ENCODE measurements at regions not wholly inside any gene's neighbourhood (a gene's known extent, or its start where the extent isn't known, plus 50 kb on each side); places are given as distances from the start of the nearest gene placed in this dataset.

DNA sequence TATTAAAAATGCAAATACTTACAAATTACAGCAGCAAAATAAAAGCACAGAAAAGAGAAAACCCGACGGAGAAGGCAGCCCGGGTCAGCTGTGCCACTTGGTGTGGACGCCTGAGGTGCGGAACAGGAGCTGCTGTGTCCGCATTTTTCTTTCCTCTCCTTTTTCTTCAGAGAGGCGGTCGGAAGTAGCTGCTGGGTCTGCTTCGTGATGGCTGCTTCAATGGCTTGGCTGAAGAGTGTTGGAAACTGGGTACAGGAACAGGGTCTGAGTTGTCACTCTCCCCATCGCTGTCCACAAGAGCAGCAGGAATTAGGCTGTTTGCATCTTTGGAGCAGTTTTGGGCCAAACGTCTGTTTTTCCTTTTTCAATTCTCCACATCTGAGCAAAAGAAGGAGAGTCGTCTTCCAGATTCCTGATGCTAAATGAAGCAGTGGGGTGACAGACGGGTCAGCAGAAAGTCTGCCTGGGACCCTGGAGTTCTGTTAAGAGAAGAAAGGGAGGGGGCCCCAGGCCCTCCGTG is 53.5 kb upstream of the ARL8B start:
- DNase-seq (ENCODE audit: low read depth): no peak
- no peak overlapping the region for H3K4me3 ChIP-seq (ENCODE audit: low read length)
- TF ChIP-seq, protein P1, sequence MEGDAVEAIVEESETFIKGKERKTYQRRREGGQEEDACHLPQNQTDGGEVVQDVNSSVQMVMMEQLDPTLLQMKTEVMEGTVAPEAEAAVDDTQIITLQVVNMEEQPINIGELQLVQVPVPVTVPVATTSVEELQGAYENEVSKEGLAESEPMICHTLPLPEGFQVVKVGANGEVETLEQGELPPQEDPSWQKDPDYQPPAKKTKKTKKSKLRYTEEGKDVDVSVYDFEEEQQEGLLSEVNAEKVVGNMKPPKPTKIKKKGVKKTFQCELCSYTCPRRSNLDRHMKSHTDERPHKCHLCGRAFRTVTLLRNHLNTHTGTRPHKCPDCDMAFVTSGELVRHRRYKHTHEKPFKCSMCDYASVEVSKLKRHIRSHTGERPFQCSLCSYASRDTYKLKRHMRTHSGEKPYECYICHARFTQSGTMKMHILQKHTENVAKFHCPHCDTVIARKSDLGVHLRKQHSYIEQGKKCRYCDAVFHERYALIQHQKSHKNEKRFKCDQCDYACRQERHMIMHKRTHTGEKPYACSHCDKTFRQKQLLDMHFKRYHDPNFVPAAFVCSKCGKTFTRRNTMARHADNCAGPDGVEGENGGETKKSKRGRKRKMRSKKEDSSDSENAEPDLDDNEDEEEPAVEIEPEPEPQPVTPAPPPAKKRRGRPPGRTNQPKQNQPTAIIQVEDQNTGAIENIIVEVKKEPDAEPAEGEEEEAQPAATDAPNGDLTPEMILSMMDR (IDR thresholded peaks at IDR 0.05; ENCODE audit: insufficient read depth, low read depth, low read length, missing control alignments): no peak

DNA sequence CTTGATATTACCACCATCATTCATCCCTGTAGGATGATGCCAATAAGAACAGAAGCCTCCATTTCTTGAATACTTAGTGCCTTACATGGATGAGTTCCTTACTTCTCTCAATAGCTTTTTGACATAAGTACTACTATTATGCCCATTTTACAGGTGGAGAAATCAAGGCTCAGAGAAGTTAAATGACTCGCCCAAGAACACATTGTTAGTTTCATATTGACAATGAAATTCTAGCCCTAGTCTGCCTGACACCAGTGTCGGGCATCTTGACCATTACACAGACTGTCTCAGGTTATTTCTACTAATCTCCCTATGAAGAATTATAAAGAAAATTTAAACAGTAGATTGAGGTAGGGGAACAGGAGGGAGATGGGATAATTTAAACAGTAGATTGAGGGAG is 52.5 kb upstream of the ARL8B start:
- H3K4me3 ChIP-seq (ENCODE audit: low read length): no peak overlapping the region
- TF ChIP-seq, protein P1 (IDR thresholded peaks at IDR 0.05; ENCODE audit: insufficient read depth, low read depth, low read length, missing control alignments): no peak
- DNase-seq (ENCODE audit: low read depth): no peak

DNA sequence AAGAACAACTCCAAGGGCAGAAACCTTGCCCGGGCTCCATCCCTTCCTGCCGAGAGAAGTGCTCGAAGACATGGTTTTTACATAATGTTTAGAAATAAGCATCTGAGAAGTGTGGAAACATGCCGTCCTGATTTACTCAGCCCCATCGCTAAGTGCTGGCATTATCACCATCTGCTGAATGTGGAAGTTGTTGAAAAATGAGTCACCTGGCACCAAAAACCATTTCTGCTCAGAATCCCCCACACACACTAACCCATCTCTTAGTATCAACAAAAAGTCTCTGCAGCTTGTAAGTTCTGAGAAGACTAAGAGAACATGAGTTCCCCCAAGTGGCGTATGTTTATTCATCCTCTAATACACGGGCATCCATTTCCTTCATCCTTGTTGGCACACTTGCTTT is 51.0 kb upstream of the ARL8B start:
- TF ChIP-seq, protein P1 (IDR thresholded peaks at IDR 0.05; ENCODE audit: insufficient read depth, low read depth, low read length, missing control alignments): no peak
- DNase-seq (ENCODE audit: low read depth): peak; percentile 66
- H3K4me3 ChIP-seq (ENCODE audit: low read length): no peak overlapping the region

DNA sequence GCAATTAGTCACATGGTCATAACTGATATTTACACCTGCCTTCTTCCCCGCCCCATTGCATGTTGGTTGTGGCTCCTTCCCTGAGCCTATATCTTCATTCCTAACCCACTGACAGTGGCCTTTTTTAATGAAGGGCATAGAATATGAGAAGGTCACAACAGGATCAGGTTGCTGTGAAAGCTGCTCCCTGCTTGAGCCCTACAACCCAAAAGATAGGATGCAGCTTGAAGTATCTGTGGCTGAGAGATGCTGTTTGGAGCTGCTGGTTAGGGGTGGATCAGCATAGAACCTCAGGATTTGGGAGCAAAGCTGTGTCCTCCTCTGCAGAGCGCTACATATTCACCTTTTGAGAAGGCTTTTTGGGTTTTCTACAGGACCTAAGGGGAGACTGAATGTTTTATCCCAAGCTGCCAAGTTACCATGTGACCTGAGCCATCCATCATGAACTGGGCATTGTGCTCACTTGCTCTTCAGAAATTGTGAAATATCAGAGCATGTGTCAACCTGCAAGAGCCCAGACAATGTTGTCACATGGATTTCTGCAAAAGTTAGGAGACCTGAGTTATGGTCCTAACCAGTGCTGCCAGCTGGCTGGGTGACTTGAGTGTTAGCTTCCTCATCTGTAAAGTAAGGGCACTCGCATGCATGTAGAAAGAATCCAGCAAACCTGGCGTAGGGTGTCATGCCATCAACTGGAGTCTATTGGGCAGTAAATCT is 49.8 kb upstream of the ARL8B start:
- TF ChIP-seq, protein P1 (IDR thresholded peaks at IDR 0.05; ENCODE audit: insufficient read depth, low read depth, low read length, missing control alignments): no peak
- peak; percentile 91 for DNase-seq (ENCODE audit: low read depth)
- H3K4me3 ChIP-seq (ENCODE audit: low read length): no peak overlapping the region

Measured in epithelial cell of esophagus (primary cell).